ENCODE measurements at regions not wholly inside any gene's neighbourhood (a gene's known extent, or its start where the extent isn't known, plus 50 kb on each side); places are given as distances from the start of the nearest gene placed in this dataset.

DNA sequence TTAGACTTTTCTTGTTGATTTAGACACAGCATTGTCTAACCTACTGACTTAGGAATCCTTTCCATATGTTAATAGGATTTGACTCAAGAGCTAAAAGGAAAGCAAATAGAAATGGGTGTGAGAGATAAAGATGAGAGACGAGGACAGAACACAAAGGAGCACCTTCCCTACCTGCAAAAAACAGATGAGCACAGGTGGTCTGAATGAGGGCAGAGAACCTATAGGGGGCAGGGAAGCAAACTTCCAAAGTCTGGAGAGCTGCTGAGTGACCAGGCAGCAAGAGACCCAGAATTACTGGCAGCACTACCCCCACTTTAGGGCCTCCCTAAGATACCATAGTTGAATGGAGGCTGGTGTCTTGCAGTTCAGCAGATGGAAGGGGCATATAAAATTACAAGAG lies 98.1 kb upstream of the CTNNB1 start:
- H3K23ac ChIP-seq (ENCODE audit: insufficient read length, low read depth, low read length), result no peak overlapping the region
- H3K27ac ChIP-seq (ENCODE audit: insufficient read length, low read depth, low read length), result no peak overlapping the region
- H2AK5ac ChIP-seq (ENCODE audit: insufficient read length, low read length), result no peak overlapping the region
- H3K14ac ChIP-seq (ENCODE audit: insufficient read depth, low read length), result no peak overlapping the region
- no peak for DNase-seq
- no peak overlapping the region for H3T11ph ChIP-seq (ENCODE audit: low read length)
- no peak overlapping the region for H2BK20ac ChIP-seq (ENCODE audit: low read depth, low read length, poor library complexity, severe bottlenecking)
- no peaks in the 10 kb centered on the region for H4K20me1 ChIP-seq (ENCODE audit: control insufficient read depth, insufficient read depth, insufficient read length)
- H3K9me3 ChIP-seq (ENCODE audit: control insufficient read depth, low read depth, low read length), result no peaks in the 10 kb centered on the region
- no peak overlapping the region for H4K5ac ChIP-seq (ENCODE audit: insufficient read length, low read depth, low read length)
- Mint-ChIP-seq H3K9me3 (no peaks in the 10 kb centered on the region), H3K27ac (no peak overlapping the region), H3K27me3 (ENCODE audit: low read depth) (0 out of 2 replicates have a peak, but pooled peaks cover 2% of the 10 kb centered on the region), H3K4me1 (peaks cover 5 to 7% of the 10 kb centered on the region in 2 experiments; a peak in 2 of 4 replicates), H3K4me3 (no peak overlapping the region), H3K36me3 (ENCODE audit: insufficient read depth in 1 of 3, low read depth in 3 of 3) (no peaks in the 10 kb centered on the region)
- H2BK5ac ChIP-seq (ENCODE audit: insufficient read length, low read length), result no peak overlapping the region
- H2BK12ac ChIP-seq (ENCODE audit: insufficient read length, low read depth, low read length), result no peak overlapping the region
- H4K8ac ChIP-seq (replicated peaks; ENCODE audit: insufficient read length, low read depth, low read length), result no peak overlapping the region
- no peak overlapping the region for H2BK120ac ChIP-seq (ENCODE audit: low read depth, low read length, poor library complexity, severe bottlenecking)
- H3K9ac ChIP-seq (ENCODE audit: extremely low read depth, insufficient read length, low read length), result no peak overlapping the region
- no peak overlapping the region for H2AFZ ChIP-seq (ENCODE audit: low read length)
- no CpG with 5 or more reads among the region's 1 CpG for WGBS (ENCODE audit: extremely low coverage, insufficient read length, low lambda C conversion rate)
- H2BK15ac ChIP-seq (ENCODE audit: low read depth, low read length), result no peak overlapping the region
- H3K4me1 ChIP-seq (ENCODE audit: insufficient read depth, low read length), result peaks cover 3% of the 10 kb centered on the region; the same call in 1 of the 2 replicates
- H3K79me1 ChIP-seq (ENCODE audit: insufficient read depth, low read depth, low read length, poor library complexity, severe bottlenecking), result no peaks in the 10 kb centered on the region
- no peak overlapping the region for H3K56ac ChIP-seq (ENCODE audit: insufficient read length, low read depth, low read length)
- TF ChIP-seq, protein P1, sequence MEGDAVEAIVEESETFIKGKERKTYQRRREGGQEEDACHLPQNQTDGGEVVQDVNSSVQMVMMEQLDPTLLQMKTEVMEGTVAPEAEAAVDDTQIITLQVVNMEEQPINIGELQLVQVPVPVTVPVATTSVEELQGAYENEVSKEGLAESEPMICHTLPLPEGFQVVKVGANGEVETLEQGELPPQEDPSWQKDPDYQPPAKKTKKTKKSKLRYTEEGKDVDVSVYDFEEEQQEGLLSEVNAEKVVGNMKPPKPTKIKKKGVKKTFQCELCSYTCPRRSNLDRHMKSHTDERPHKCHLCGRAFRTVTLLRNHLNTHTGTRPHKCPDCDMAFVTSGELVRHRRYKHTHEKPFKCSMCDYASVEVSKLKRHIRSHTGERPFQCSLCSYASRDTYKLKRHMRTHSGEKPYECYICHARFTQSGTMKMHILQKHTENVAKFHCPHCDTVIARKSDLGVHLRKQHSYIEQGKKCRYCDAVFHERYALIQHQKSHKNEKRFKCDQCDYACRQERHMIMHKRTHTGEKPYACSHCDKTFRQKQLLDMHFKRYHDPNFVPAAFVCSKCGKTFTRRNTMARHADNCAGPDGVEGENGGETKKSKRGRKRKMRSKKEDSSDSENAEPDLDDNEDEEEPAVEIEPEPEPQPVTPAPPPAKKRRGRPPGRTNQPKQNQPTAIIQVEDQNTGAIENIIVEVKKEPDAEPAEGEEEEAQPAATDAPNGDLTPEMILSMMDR (conservative IDR thresholded peaks at IDR 0.05), result no peak; the same call in 2 of the 3 replicates
- no peaks in the 10 kb centered on the region for H3K79me2 ChIP-seq (ENCODE audit: insufficient read depth, low read length)
- no peaks in the 10 kb centered on the region; the same call in 1 of the 2 replicates for H3K27me3 ChIP-seq (ENCODE audit: insufficient read depth, low read length)
- no peak overlapping the region for H3K18ac ChIP-seq (ENCODE audit: insufficient read length, low read depth, low read length)
- no peaks in the 10 kb centered on the region for H3K23me2 ChIP-seq (ENCODE audit: insufficient read length, low read depth, low read length, poor library complexity, severe bottlenecking)
- no peak overlapping the region for H3K4me2 ChIP-seq (ENCODE audit: insufficient read depth, insufficient read length, low read length)
- no peak overlapping the region for H4K91ac ChIP-seq (ENCODE audit: insufficient read length, low read depth, low read length)
- no peak overlapping the region for H3K4ac ChIP-seq (ENCODE audit: low read depth, low read length)

Measured in H9 (cell line).